Muscle layer of colon (tissue), 2 donors: ENCODE measurements at regions not wholly inside any gene's neighbourhood (a gene's known extent, or its start where the extent isn't known, plus 50 kb on each side); places are given as distances from the start of the nearest gene placed in this dataset.

Source experiments
- H3K27ac ChIP-seq: one replicate; pipeline ENCODE4 v1.7.0; 2013; ENCODE audit warnings: low read depth, mild to moderate bottlenecking, low read length, moderate library complexity
- H3K27me3 ChIP-seq, 2 donors: one replicate each; pipeline ENCODE4 v1.7.0; 2013; ENCODE audit warnings: low read length in 2 of 2, mild to moderate bottlenecking in 2 of 2; ENCODE audit not compliant: insufficient read depth in 2 of 2, control insufficient read depth in 1 of 2
- H3K36me3 ChIP-seq: one replicate; pipeline ENCODE4 v1.7.0; 2013; ENCODE audit warnings: mild to moderate bottlenecking, low read length; ENCODE audit not compliant: insufficient read depth
- H3K4me1 ChIP-seq: one replicate; pipeline ENCODE4 v1.7.0; 2013; ENCODE audit warnings: mild to moderate bottlenecking, low read length; ENCODE audit not compliant: insufficient read depth
- H3K4me3 ChIP-seq, 2 donors: one replicate each; pipeline ENCODE4 v1.7.0; 2013; ENCODE audit warnings: low read length in 2 of 2, low read depth in 1 of 2, mild to moderate bottlenecking in 1 of 2, moderate library complexity in 1 of 2
- H3K9ac ChIP-seq: one replicate; pipeline ENCODE4 v1.7.0; 2013; ENCODE audit warnings: low read length
- H3K9me3 ChIP-seq: one replicate; pipeline ENCODE4 v1.7.0; 2013; ENCODE audit warnings: mild to moderate bottlenecking, low read length
- donor health status: abdominal sarcoma.
- donor health status: Adenocarcinoma of cecum.

DNA sequence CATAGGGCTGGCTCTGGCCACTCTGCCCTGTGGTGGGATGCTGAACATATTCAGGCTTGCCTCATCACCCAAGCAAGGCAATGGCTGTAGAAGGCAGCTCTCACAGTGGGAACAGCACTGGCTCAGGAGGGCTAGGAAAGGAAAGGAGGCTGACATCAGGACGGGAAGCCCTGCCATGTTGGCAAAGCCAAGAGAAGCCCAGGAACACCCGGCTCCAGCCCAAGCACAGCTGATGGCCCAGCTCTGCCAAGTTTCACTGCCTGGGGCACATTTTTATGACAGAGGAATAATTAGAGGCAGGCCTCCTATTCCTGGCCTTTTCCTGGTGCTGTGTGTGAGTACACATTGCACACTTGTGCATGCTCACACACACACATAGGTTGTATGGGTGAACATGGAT lies 163.6 kb upstream of the SMIM23 start:
- Histone ChIP-seq H3K27ac (no peak overlapping the region), H3K4me3 (no peak overlapping the region), H3K36me3 (no peaks in the 10 kb centered on the region), H3K9ac (no peak overlapping the region), H3K4me1 (no peaks in the 10 kb centered on the region), H3K9me3 (no peaks in the 10 kb centered on the region), H3K27me3 (no peaks in the 10 kb centered on the region)

DNA sequence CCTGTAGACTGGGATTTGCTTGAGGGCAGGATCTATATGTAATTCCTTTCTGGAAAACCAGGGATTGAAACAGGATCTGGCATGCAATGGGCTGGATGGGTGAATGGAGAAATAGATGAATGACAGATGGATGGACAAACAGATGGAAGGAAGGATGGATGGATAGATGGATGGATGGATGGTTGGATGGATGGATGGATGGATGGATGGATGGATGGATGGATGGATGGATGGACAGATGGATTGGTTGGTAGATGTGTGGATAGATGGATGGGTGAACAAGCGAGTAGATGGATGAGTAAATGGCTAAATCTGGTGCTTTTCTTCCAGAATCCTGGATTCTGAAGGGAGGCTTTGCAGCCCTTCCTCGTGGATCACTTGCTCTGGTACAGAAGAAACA lies 162.5 kb upstream of the SMIM23 start:
- no peak overlapping the region for H3K27ac ChIP-seq
- H3K4me3 ChIP-seq, result no peak overlapping the region
- H3K36me3 ChIP-seq, result no peaks in the 10 kb centered on the region
- H3K9ac ChIP-seq, result no peak overlapping the region
- H3K27me3 ChIP-seq, result no peaks in the 10 kb centered on the region
- H3K9me3 ChIP-seq, result no peaks in the 10 kb centered on the region
- no peaks in the 10 kb centered on the region for H3K4me1 ChIP-seq

DNA sequence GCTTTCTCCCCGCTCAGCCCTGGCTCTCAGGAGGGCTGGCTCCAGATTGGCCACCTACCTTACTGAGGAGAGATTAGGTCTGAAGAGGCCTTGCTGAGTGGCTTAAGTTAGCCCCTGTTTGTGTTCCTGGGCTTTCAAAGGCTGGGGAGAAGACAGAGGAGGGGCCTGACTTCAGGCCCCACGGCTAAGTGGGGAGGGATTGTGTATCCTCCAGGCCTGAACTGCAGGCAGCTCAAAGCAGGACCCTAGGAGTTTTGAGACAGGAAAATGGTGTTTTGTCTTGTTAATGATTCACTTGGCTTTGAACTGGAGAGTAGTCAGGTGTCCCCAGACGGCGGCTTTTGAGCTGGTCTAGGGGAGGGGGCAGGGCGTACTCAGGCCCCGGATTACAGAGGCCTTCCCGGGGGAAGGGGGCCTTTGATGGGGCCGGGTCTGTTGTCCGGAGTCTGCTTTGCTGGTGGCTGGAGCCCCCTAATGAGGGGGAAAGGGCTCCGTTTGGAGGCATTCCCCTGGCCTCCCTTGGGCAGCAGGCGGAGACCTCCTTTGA lies 162.0 kb upstream of the SMIM23 start:
- Histone ChIP-seq H3K4me1 (no peaks in the 10 kb centered on the region), H3K36me3 (no peaks in the 10 kb centered on the region), H3K27me3 (no peaks in the 10 kb centered on the region), H3K27ac (no peak overlapping the region), H3K4me3 (no peak overlapping the region), H3K9me3 (no peaks in the 10 kb centered on the region), H3K9ac (no peak overlapping the region)

DNA sequence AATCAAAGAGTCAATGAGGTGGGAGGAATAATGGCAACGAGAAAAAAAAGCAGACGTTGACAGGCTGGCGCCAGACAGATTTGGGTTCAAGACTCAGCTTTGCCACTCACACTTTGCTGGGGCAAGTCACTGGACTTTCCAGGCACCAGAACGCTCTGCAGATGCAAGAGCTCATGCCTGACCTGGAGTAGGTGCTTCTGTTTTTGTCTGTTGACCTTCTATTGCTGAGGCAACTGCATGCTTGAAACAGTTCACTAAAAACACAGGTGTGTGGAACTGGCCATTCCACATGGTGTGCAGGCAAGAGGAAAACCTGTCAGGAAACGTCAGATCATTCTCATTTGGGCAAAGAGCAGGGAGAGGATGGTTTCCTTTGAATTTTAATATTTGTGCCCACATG lies 161.2 kb upstream of the SMIM23 start:
- peaks cover 0 to 6% of the 10 kb centered on the region in 2 donors for H3K27me3 ChIP-seq
- no peaks in the 10 kb centered on the region for H3K4me1 ChIP-seq
- no peaks in the 10 kb centered on the region for H3K9me3 ChIP-seq
- H3K4me3 ChIP-seq, result no peak overlapping the region
- H3K9ac ChIP-seq, result no peak overlapping the region
- no peaks in the 10 kb centered on the region for H3K36me3 ChIP-seq
- H3K27ac ChIP-seq, result no peak overlapping the region

DNA sequence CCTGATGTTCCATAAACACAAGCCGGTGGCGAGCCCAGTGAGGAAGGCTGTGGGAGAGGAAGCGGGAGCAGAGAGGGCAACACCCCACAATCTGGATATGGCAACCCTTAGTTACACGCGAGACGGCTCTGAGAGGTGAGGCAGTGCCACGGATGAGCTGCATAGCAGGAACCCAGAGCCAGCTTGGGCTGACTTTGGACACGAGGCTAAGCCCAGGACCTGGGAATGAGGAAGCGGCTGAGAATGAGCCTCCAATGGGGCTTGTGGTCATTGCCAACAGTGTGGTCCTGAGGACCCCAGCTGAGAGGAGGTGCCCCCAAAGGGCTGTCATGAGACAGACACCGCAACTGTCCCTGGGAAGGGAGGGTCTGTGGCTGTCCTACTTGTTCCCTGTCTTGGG lies 160.0 kb upstream of the SMIM23 start:
- no peak overlapping the region for H3K4me3 ChIP-seq
- H3K9ac ChIP-seq, result no peak overlapping the region
- peaks cover 9% of the 10 kb centered on the region for H3K4me1 ChIP-seq
- peaks cover 0 to 7% of the 10 kb centered on the region in 2 donors for H3K27me3 ChIP-seq
- no peaks in the 10 kb centered on the region for H3K36me3 ChIP-seq
- no peak overlapping the region for H3K27ac ChIP-seq
- no peaks in the 10 kb centered on the region for H3K9me3 ChIP-seq

DNA sequence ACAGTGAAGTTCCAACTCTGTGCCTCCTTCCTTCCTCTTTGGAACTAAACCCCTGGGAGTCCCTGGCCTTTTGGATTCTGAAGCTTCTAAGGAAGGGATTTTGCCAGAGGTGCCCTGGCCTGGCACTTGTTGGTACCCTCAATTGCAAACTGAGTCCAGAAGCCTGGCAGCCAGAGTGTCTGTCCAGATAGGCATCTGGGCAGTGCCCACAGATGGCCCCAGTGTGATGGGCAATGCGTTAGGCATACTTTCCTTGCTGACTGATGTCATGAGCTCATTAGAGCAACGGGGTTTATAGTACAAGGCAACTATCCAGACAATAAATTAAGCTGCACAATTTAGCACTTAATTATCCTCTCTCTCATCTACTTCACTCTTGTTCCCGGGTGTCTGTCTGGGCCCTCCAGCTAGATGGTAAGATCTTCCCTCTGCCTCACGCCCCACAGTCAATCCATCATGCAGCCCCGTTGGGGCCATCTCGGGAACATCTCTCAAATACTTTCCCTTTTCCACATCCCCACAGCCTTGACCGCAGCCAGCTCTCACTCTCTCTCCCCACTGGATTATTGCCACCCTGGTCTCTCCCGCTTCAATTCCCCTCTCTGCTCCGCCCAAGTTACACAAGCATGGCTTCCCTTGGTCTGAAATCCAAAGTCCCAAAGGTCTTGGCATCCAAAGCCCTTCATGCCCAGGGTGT lies 157.5 kb upstream of the SMIM23 start:
- Histone ChIP-seq H3K27ac (no peak overlapping the region), H3K36me3 (no peaks in the 10 kb centered on the region), H3K9ac (no peak overlapping the region), H3K9me3 (no peaks in the 10 kb centered on the region), H3K4me1 (peaks cover 9% of the 10 kb centered on the region), H3K27me3 (peaks cover 0 to 7% of the 10 kb centered on the region in 2 donors), H3K4me3 (no peak overlapping the region)

DNA sequence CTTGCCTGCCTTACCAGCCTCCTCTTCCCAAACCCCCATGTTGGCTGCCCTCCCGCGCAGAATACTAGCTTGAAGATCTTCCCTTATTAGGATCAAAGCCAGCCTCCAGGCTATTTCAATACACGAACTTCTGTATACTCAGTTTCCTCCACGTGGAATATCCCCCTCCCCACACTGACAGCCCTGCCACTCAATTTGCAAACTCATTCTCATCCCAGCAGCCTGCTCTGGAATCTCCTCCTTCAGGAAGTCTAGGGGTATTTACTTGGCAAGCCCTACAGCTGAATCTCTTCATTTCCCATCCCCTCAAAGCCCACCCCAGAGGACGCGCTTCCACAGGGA lies 157.0 kb upstream of the SMIM23 start:
- Histone ChIP-seq H3K9me3 (no peaks in the 10 kb centered on the region), H3K36me3 (no peaks in the 10 kb centered on the region), H3K4me3 (no peak overlapping the region), H3K27ac (no peak overlapping the region), H3K27me3 (peaks cover 0 to 7% of the 10 kb centered on the region in 2 donors), H3K9ac (no peak overlapping the region), H3K4me1 (peaks cover 9% of the 10 kb centered on the region)

DNA sequence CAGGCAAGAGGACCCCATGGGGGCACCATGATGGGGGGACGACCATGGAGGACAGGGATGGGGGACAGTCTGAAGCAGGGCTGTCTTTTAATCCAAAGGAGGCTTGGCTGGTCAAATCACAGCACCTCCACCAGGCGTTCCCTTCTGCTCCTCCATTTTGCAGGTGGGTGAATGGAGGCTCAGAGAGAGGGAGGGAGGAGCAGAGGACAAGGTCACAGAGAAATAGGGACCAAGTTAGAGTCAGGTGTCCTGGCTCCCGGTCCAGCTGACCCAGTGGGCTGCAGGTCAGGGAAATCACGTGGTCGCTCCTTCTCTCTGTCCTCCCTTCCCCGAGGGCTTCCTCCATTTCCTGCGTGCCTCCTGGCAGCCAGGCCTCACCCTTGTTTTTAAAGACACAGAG lies 156.4 kb upstream of the SMIM23 start:
- no peaks in the 10 kb centered on the region for H3K36me3 ChIP-seq
- no peak overlapping the region for H3K4me3 ChIP-seq
- peaks cover 0 to 7% of the 10 kb centered on the region in 2 donors for H3K27me3 ChIP-seq
- H3K9me3 ChIP-seq, result no peaks in the 10 kb centered on the region
- H3K27ac ChIP-seq, result no peak overlapping the region
- H3K9ac ChIP-seq, result no peak overlapping the region
- peaks cover 9% of the 10 kb centered on the region for H3K4me1 ChIP-seq

DNA sequence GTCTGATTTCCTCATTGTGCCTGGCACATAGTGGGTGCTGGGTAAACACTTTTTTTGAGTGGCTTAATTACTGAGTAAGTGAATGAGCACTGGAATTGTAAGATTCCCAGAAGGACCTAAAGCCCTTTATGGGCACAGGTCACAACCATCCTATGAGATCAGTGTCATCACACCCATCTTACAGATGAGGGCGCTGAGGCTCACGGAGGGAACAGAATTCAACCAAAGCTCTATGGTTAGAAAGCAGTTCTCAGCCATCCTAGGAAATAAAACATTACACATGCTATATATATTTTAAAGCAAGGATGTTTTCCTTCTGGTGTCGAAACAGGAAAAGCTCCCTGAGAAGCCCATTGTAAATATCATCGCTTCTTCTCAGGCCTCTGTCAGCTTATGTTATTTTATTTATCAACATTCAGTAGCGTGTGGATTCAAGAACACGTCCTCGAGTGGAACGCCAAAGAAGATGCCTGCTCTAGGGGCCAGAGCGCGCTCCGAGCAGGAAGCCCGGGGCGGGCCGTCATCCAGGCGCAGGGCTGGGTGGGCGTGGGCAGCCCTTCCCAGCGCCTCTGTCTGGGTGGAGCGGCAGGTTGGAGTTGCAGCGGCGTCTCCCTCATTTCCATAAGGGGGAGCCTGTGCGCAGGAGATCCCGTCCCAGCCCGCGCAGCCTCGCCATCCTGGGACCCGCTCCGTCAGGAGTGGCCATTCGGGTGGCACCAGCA lies 155.8 kb upstream of the SMIM23 start:
- Histone ChIP-seq H3K4me1 (peaks cover 9% of the 10 kb centered on the region), H3K27me3 (peaks cover 0 to 7% of the 10 kb centered on the region in 2 donors), H3K27ac (no peak overlapping the region), H3K4me3 (no peak overlapping the region), H3K9ac (no peak overlapping the region), H3K36me3 (no peaks in the 10 kb centered on the region), H3K9me3 (no peaks in the 10 kb centered on the region)

DNA sequence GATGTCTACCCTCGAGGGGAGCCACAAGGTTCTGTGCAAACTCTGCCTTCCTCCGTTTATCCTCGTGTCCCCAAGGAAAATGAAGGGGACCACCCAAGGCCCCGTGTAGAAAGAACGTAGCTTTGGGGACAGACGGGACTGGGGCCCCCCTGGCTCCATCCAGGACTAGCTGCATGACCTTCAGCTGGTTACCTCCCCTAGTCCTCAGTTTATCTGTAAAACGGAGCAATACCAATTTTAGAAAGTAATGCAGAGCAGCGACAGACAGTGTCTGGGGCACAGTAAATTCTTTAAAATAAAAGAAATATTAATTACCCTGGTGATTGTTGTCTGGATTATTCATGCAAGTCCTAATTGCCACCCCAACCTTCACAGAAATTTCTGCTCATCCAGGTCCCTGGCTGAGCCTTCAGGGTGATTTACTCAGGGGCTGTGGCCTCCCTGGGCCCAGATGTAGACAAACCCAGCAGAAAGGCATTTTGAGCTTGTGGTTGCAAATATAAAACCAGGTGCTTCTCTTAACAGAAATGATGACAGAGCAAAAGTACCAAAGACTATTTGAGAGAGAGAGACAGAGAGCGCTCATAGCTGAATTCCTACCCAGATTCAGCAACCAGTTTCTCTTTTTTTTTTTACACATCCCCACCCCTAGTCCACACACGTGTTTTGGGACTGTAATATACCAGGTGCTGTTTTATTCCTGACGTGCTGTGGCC lies 155.1 kb upstream of the SMIM23 start:
- no peak overlapping the region for H3K4me3 ChIP-seq
- peaks cover 0 to 7% of the 10 kb centered on the region in 2 donors for H3K27me3 ChIP-seq
- no peak overlapping the region for H3K9ac ChIP-seq

DNA sequence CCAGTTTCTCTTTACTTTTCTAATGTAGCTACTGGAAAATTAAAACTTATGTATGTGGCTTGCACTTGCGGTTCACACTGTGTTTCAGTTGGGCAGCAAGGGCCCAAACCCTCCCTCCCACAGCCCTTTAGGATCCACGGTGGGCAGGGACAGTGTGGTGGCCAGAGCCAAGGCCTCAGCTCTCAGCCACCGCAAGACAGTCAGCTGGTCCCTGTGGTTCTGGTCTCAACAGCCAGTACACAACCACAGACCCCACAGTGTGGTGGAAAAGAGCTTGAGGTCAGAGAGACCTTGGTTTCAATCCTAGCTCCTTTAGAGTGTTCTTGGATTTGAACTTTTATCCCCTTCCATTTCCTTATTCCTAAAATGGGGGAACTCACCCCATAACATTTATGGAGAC lies 153.0 kb upstream of the SMIM23 start:
- no peaks in the 10 kb centered on the region for H3K9me3 ChIP-seq
- H3K27ac ChIP-seq, result no peak overlapping the region
- no peaks in the 10 kb centered on the region for H3K36me3 ChIP-seq
- peaks cover 9% of the 10 kb centered on the region for H3K4me1 ChIP-seq
- no peak overlapping the region for H3K4me3 ChIP-seq
- no peak overlapping the region for H3K9ac ChIP-seq
- H3K27me3 ChIP-seq, result peaks cover 0 to 7% of the 10 kb centered on the region in 2 donors

More for the DNA sequence above, 155.1 kb upstream of the SMIM23 start:
- no peaks in the 10 kb centered on the region for H3K9me3 ChIP-seq
- peaks cover 9% of the 10 kb centered on the region for H3K4me1 ChIP-seq
- no peak overlapping the region for H3K27ac ChIP-seq
- H3K36me3 ChIP-seq, result no peaks in the 10 kb centered on the region
